Keratinocyte (primary cell): ENCODE measurements at regions not wholly inside any gene's neighbourhood (a gene's known extent, or its start where the extent isn't known, plus 50 kb on each side); places are given as distances from the start of the nearest gene placed in this dataset.

Source experiments
- DNase-seq: peaks from one replicate; pipeline ENCODE4 v3.0.0-alpha.2; 2011; ENCODE audit warnings: low read depth, missing footprints, low spot score
- FAIRE-seq: peaks from 2 replicates; lab custom pipeline; 2011; peaks lifted over from hg19 to GRCh38; lab: Jason Lieb, UNC
- H2AFZ ChIP-seq: 2 replicates; pipeline ENCODE4 v1.6.0; 2012; ENCODE audit warnings: low read length, control low read depth, inconsistent platforms; ENCODE audit not compliant: control insufficient read depth
- H3K27ac ChIP-seq: 2 replicates; pipeline ENCODE4 v1.5.1; 2011; ENCODE audit warnings: low read length; ENCODE audit not compliant: control insufficient read depth, insufficient read depth
- H3K27me3 ChIP-seq: 3 replicates; pipeline ENCODE4 v1.6.0; 2011; ENCODE audit warnings: low read length; ENCODE audit not compliant: control insufficient read depth, insufficient read depth; ENCODE audit errors: extremely low read depth
- H3K36me3 ChIP-seq, 2 experiments: 2 replicates in 1 of 2; 3 replicates in 1 of 2; pipeline ENCODE4 v1.5.1; 2011; ENCODE audit warnings: low read length in 2 of 2, mild to moderate bottlenecking in 1 of 2; ENCODE audit not compliant: control insufficient read depth in 2 of 2, insufficient read depth in 2 of 2; ENCODE audit errors: extremely low read depth in 1 of 2
- H3K4me1 ChIP-seq: 3 replicates; pipeline ENCODE4 v1.5.1; 2011; ENCODE audit warnings: low read length; ENCODE audit not compliant: control insufficient read depth, insufficient read depth; ENCODE audit errors: extremely low read depth
- H3K4me2 ChIP-seq: 3 replicates; pipeline ENCODE4 v1.6.0; 2011; ENCODE audit warnings: low read depth, low read length; ENCODE audit not compliant: control insufficient read depth, insufficient read depth; ENCODE audit errors: extremely low read depth
- H3K4me3 ChIP-seq, 3 experiments: fragments of 200-600 bp in 1 of 3; sonication (generic) in 1 of 3; 2 replicates in 2 of 3; 3 replicates in 1 of 3; pipeline ENCODE4 v1.5.1; 2011 to 2016; ENCODE audit warnings: low read length in 3 of 3, mild to moderate bottlenecking in 3 of 3, control low read depth in 2 of 3, inconsistent platforms in 1 of 3, low read depth in 1 of 3, mixed read lengths in 1 of 3, mixed run types in 1 of 3, moderate library complexity in 1 of 3; ENCODE audit not compliant: control insufficient read depth in 2 of 3, insufficient read depth in 2 of 3; ENCODE audit errors: extremely low read depth in 1 of 3
- H3K79me2 ChIP-seq: 2 replicates; pipeline ENCODE4 v1.6.0; 2012; ENCODE audit warnings: low read length; ENCODE audit not compliant: control insufficient read depth, insufficient read depth
- H3K9ac ChIP-seq: 3 replicates; pipeline ENCODE4 v1.6.0; 2011; ENCODE audit warnings: low read length; ENCODE audit not compliant: control insufficient read depth, insufficient read depth; ENCODE audit errors: extremely low read depth
- H3K9me1 ChIP-seq: 3 replicates; pipeline ENCODE4 v1.6.0; 2011; ENCODE audit warnings: low read length; ENCODE audit not compliant: control insufficient read depth, insufficient read depth; ENCODE audit errors: extremely low read depth
- H3K9me3 ChIP-seq: 2 replicates; pipeline ENCODE4 v1.5.1; 2012; ENCODE audit warnings: low read depth, low read length; ENCODE audit not compliant: control insufficient read depth
- H4K20me1 ChIP-seq: 3 replicates; pipeline ENCODE4 v1.6.0; 2011; ENCODE audit warnings: low read length; ENCODE audit not compliant: control insufficient read depth, insufficient read depth; ENCODE audit errors: extremely low read depth
- EZH2 ChIP-seq: IDR thresholded peaks from one replicate; pipeline ENCODE4 v1.6.1; 2012; ENCODE audit warnings: inconsistent platforms, mild to moderate bottlenecking, low read length, moderate library complexity
- dilution Hi-C: fragments of 300-500 bp; cut with MboI; formaldehyde crosslinking; loops from one replicate; pipeline ENCODE4 v1.7.0; 2020; ENCODE audit warnings: low sequenced_read_pairs; ENCODE audit not compliant: extremely low pct_ligation_motif_present
- TF ChIP-seq, protein P1 (sequence below), 3 experiments: IDR thresholded peaks in 1 of 3; conservative IDR thresholded peaks in 1 of 3; optimal IDR thresholded peaks in 1 of 3; 2 replicates in 2 of 3; 3 replicates in 1 of 3; pipeline versions ENCODE3 to v1.5.1; 2011; ENCODE audit warnings: low read length in 3 of 3, mild to moderate bottlenecking in 3 of 3, moderate library complexity in 2 of 3, control low read depth in 1 of 3, inconsistent platforms in 1 of 3; ENCODE audit not compliant: insufficient read depth in 2 of 3; ENCODE audit errors: extremely low read depth in 1 of 3

DNA sequence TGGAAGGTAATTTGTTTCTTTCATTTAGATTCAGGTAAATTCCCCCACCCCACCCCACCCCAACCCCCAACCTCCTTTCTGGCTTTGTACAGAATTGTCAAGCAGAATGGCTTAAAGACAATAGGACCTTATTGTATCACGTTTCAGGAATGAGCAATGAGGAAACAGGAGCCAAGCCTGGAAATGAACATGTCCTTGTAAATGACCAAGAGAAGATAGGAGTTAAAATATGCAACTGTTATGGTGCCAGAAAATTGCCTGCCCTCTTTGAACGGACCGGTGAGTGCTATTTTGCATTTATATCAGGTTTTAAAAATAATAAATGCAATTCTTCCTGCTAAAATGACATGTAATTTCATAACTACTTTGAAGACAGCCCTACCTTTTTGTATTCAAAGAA, 141.6 kb upstream of the PELI2 start:
- Histone ChIP-seq H4K20me1 (no peaks in the 10 kb centered on the region), H3K4me3 (no peak overlapping the region), H3K9me1 (no peaks in the 10 kb centered on the region), H3K4me1 (no peaks in the 10 kb centered on the region), H3K79me2 (no peaks in the 10 kb centered on the region), H2AFZ (no peak overlapping the region), H3K27me3 (no peaks in the 10 kb centered on the region), H3K27ac (no peak overlapping the region), H3K36me3 (no peaks in the 10 kb centered on the region), H3K9ac (no peak overlapping the region), H3K9me3 (no peaks in the 10 kb centered on the region), H3K4me2 (no peak overlapping the region)
- DNase-seq: no peak
- TF ChIP-seq, protein P1, sequence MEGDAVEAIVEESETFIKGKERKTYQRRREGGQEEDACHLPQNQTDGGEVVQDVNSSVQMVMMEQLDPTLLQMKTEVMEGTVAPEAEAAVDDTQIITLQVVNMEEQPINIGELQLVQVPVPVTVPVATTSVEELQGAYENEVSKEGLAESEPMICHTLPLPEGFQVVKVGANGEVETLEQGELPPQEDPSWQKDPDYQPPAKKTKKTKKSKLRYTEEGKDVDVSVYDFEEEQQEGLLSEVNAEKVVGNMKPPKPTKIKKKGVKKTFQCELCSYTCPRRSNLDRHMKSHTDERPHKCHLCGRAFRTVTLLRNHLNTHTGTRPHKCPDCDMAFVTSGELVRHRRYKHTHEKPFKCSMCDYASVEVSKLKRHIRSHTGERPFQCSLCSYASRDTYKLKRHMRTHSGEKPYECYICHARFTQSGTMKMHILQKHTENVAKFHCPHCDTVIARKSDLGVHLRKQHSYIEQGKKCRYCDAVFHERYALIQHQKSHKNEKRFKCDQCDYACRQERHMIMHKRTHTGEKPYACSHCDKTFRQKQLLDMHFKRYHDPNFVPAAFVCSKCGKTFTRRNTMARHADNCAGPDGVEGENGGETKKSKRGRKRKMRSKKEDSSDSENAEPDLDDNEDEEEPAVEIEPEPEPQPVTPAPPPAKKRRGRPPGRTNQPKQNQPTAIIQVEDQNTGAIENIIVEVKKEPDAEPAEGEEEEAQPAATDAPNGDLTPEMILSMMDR (optimal IDR thresholded peaks at IDR 0.05 in 1 of 3, IDR thresholded peaks at IDR 0.05 in 1 of 3, conservative IDR thresholded peaks at IDR 0.05 in 1 of 3; ENCODE audit: extremely low read depth in 1 of 3, insufficient read depth in 2 of 3, low read length in 3 of 3): no peak
- TF ChIP-seq EZH2: no peak
- dilution Hi-C loops: no loop called here
- FAIRE-seq: no peak

DNA sequence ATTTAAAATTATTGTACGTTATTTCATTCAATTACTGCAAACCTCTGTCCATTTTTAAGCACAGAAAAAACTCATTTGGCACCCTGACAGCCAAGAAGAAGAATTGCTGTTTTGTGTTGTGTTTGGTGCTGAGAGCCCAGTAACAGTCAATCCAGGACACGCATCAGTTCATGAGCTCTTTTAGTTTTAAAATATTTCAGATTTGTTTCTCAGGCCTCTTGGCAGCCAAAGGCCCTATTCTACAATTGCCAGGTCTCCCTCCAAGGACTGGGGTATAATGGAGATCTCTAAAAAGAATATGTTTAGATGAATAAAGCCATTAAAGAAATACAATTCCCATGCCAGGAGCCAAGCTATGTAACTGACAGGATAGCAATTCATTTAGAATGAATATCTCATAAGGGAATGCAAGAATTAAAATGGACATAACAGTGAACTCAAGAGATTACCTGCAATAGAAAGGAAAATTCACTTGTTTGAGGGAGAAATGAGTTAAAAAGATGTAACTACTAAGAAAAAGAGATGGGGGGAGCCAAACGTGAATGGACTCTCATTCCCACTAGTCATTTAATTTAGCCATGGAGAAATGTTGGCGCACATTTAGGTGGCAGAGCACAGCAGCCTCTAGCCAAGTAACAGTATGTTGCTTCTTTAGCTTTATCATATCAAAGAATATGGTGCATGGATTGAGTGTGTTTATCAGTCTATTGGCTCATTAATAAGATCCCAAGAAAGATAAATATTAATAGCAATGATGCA, 140.6 kb upstream of the PELI2 start:
- dilution Hi-C loops: no loop called here
- Histone ChIP-seq H3K79me2 (no peaks in the 10 kb centered on the region), H3K4me1 (no peaks in the 10 kb centered on the region), H3K27me3 (no peaks in the 10 kb centered on the region), H2AFZ (no peak overlapping the region), H3K9me1 (no peaks in the 10 kb centered on the region), H3K4me2 (no peak overlapping the region), H3K9ac (no peak overlapping the region), H3K9me3 (no peaks in the 10 kb centered on the region), H3K4me3 (no peak overlapping the region), H3K36me3 (no peaks in the 10 kb centered on the region), H3K27ac (no peak overlapping the region), H4K20me1 (no peaks in the 10 kb centered on the region)
- no peak for FAIRE-seq
- no peak for DNase-seq
- TF ChIP-seq EZH2: no peak
- TF ChIP-seq, protein P1 (optimal IDR thresholded peaks at IDR 0.05 in 1 of 3, IDR thresholded peaks at IDR 0.05 in 1 of 3, conservative IDR thresholded peaks at IDR 0.05 in 1 of 3; ENCODE audit: extremely low read depth in 1 of 3, insufficient read depth in 2 of 3, low read length in 3 of 3): no peak
